T follicular helper cell (primary cell): ENCODE measurements at regions not wholly inside any gene's neighbourhood (a gene's known extent, or its start where the extent isn't known, plus 50 kb on each side); places are given as distances from the start of the nearest gene placed in this dataset.

Experiments used
- DNase-seq: peaks from one replicate; pipeline ENCODE4 v3.0.0-alpha.2; 2020; ENCODE audit warnings: low read depth

- DNase-seq, result no peak
Measured at GRCh38 chr12:93015871-93016751, 87.0 kb upstream of the EEA1 start.

GRCh38 chr12:93016752-93017350, 87.8 kb upstream of the EEA1 start:
- no peak for DNase-seq

- DNase-seq, result no peak
Measured at GRCh38 chr12:93018610-93019009, 89.5 kb upstream of the EEA1 start.

GRCh38 chr12:93019212-93019927, 90.3 kb upstream of the EEA1 start:
- no peak for DNase-seq

- no peak for DNase-seq
Measured at GRCh38 chr12:93019975-93020630, 91.0 kb upstream of the EEA1 start.

- no peak for DNase-seq
Measured at GRCh38 chr12:93020631-93021597, 91.8 kb upstream of the EEA1 start.

GRCh38 chr12:93022603-93023340, 93.7 kb upstream of the EEA1 start:
- DNase-seq, result no peak

- DNase-seq, result no peak
Measured at GRCh38 chr12:93025145-93026103, 96.3 kb upstream of the EEA1 start.

- DNase-seq, result no peak
Measured at GRCh38 chr12:93027041-93027440, 97.9 kb upstream of the EEA1 start.

GRCh38 chr12:93029091-93029490, 100.0 kb upstream of the EEA1 start:
- no peak for DNase-seq

- no peak for DNase-seq
Measured at GRCh38 chr12:93031028-93031427, 101.9 kb upstream of the EEA1 start.

GRCh38 chr12:93032758-93033157, 103.7 kb upstream of the EEA1 start:
- no peak for DNase-seq

- no peak for DNase-seq
Measured at GRCh38 chr12:93033948-93034347, 104.9 kb upstream of the EEA1 start.

- no peak for DNase-seq
Measured at GRCh38 chr12:93039062-93039461, 110.0 kb upstream of the EEA1 start.

- DNase-seq, result no peak
Measured at GRCh38 chr12:93039930-93040329, 110.8 kb upstream of the EEA1 start.

GRCh38 chr12:93040367-93040766, 111.3 kb upstream of the EEA1 start:
- no peak for DNase-seq

- DNase-seq, result no peak
Measured at GRCh38 chr12:93041416-93041815, 112.3 kb upstream of the EEA1 start.

GRCh38 chr12:93042283-93042682, 113.2 kb upstream of the EEA1 start:
- no peak for DNase-seq

- DNase-seq, result no peak
Measured at GRCh38 chr12:93042684-93043083, 113.6 kb upstream of the EEA1 start.
